ENCODE measurements at regions not wholly inside any gene's neighbourhood (a gene's known extent, or its start where the extent isn't known, plus 50 kb on each side); places are given as distances from the start of the nearest gene placed in this dataset.

DNA sequence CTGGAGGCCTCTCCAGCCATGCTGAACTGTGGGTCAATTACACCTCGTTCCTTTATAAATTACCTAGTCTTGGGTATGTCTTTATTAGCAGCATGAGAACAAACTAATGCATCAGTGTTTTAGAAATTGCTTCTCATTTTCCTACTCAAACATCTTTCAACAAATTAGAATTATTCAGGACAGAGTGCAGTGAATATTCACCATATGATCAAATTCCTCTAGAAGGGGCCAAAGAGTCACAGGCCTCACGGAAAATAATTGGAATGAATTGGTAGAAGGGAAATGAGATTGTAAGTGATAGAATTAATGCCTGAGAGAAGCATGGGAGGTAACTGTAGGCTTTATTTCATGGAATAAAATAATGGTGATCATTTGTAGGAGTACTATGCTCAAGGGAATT, 50.5 kb upstream of the CDH11 start:
- no peak for DNase-seq
- H3K4me3 Mint-ChIP-seq: no peak overlapping the region
- no peaks in the 10 kb centered on the region for H3K4me1 Mint-ChIP-seq (ENCODE audit: low read depth in 2 of 2)
- no peak for ATAC-seq (replicated peaks)
- no peak overlapping the region for H3K27ac Mint-ChIP-seq
- H3K9me3 Mint-ChIP-seq: peaks cover 8 to 26% of the 10 kb centered on the region in 2 donors
- H3K27me3 Mint-ChIP-seq: no peaks in the 10 kb centered on the region
- no peaks in the 10 kb centered on the region for H3K36me3 Mint-ChIP-seq (ENCODE audit: insufficient read depth)
